Dedifferentiated amniotic fluid mesenchymal stem cell (primary cell): ENCODE measurements at regions not wholly inside any gene's neighbourhood (a gene's known extent, or its start where the extent isn't known, plus 50 kb on each side); places are given as distances from the start of the nearest gene placed in this dataset.

Source experiments
- DNase-seq: peaks from one replicate; pipeline ENCODE4 v3.0.0-alpha.2; 2016; ENCODE audit errors: extremely low spot score

GRCh38 chr4:115938764-115939443 is 825.5 kb upstream of the NDST4 start:
- DNase-seq: no peak

GRCh38 chr4:115929373-115929772 is 816.0 kb upstream of the NDST4 start:
- no peak for DNase-seq

GRCh38 chr4:115927382-115927781 is 814.0 kb upstream of the NDST4 start:
- no peak for DNase-seq

GRCh38 chr4:115923152-115923551 is 809.7 kb upstream of the NDST4 start:
- no peak for DNase-seq

- DNase-seq: no peak
Observed at GRCh38 chr4:115920637-115921036, 807.2 kb upstream of the NDST4 start.

GRCh38 chr4:115918149-115918548 is 804.7 kb upstream of the NDST4 start:
- DNase-seq: no peak

GRCh38 chr4:115906428-115906827 is 793.0 kb upstream of the NDST4 start:
- DNase-seq: no peak

- no peak for DNase-seq
Observed at GRCh38 chr4:115883847-115884246, 770.4 kb upstream of the NDST4 start.

GRCh38 chr4:115883231-115883630 is 769.8 kb upstream of the NDST4 start:
- DNase-seq: no peak

- DNase-seq: no peak
Observed at GRCh38 chr4:115873048-115873447, 759.6 kb upstream of the NDST4 start.

GRCh38 chr4:115871596-115871995 is 758.2 kb upstream of the NDST4 start:
- DNase-seq: no peak

GRCh38 chr4:115866364-115866896 is 753.0 kb upstream of the NDST4 start:
- no peak for DNase-seq

GRCh38 chr4:115865736-115866135 is 752.3 kb upstream of the NDST4 start:
- no peak for DNase-seq

GRCh38 chr4:115852767-115853091 is 739.3 kb upstream of the NDST4 start:
- DNase-seq: no peak

- DNase-seq: no peak
Observed at GRCh38 chr4:115851918-115852766, 738.7 kb upstream of the NDST4 start.

- no peak for DNase-seq
Observed at GRCh38 chr4:115850799-115851509, 737.5 kb upstream of the NDST4 start.

GRCh38 chr4:115844180-115844579 is 730.8 kb upstream of the NDST4 start:
- DNase-seq: no peak

- DNase-seq: no peak
Observed at GRCh38 chr4:115841871-115842270, 728.5 kb upstream of the NDST4 start.

- no peak for DNase-seq
Observed at GRCh38 chr4:115834441-115834840, 721.0 kb upstream of the NDST4 start.

GRCh38 chr4:115824630-115825029 is 711.2 kb upstream of the NDST4 start:
- DNase-seq: no peak

- DNase-seq: no peak
Observed at GRCh38 chr4:115803825-115804224, 690.4 kb upstream of the NDST4 start.

- DNase-seq: no peak
Observed at GRCh38 chr4:115790812-115791211, 677.4 kb upstream of the NDST4 start.
